ENCODE measurements at regions not wholly inside any gene's neighbourhood (a gene's known extent, or its start where the extent isn't known, plus 50 kb on each side); places are given as distances from the start of the nearest gene placed in this dataset.

- WGBS (ENCODE audit: insufficient coverage), result 95% methylated on average over 12 of the region's 15 CpGs
- Histone ChIP-seq H3K9ac (ENCODE audit: insufficient read depth, low read length, poor library complexity, severe bottlenecking) (no peak overlapping the region), H3K4me1 (ENCODE audit: control insufficient read depth in 1 of 2, insufficient read depth in 2 of 2, low read length in 2 of 2) (no peaks in the 10 kb centered on the region), H3K27me3 (ENCODE audit: control insufficient read depth in 2 of 2, insufficient read depth in 2 of 2, low read length in 2 of 2) (no peaks in the 10 kb centered on the region), H3K36me3 (replicated peaks in 1 of 2; ENCODE audit: control insufficient read depth in 1 of 2, insufficient read depth in 2 of 2, low read length in 2 of 2) (no peaks in the 10 kb centered on the region), H2AFZ (ENCODE audit: insufficient read depth, low read depth, low read length, poor library complexity, severe bottlenecking) (no peak overlapping the region), H3K79me2 (ENCODE audit: insufficient read depth, low read length) (no peaks in the 10 kb centered on the region), H3K9me3 (replicated peaks in 1 of 2; ENCODE audit: control insufficient read depth in 1 of 2, insufficient read depth in 1 of 2, low read length in 2 of 2) (no peaks in the 10 kb centered on the region), H3K4me3 (replicated peaks in 1 of 3; ENCODE audit: low read depth in 2 of 3, low read length in 3 of 3) (no peak overlapping the region), H3K4me2 (replicated peaks; ENCODE audit: extremely low read depth, low read length, poor library complexity, severe bottlenecking) (no peak overlapping the region), H3K27ac (ENCODE audit: low read depth in 1 of 2, low read length in 2 of 2) (no peak overlapping the region), H4K20me1 (ENCODE audit: insufficient read depth, low read length) (no peaks in the 10 kb centered on the region)
- no peak overlapping the region for H3K4me3 Mint-ChIP-seq
- no peak for TF ChIP-seq CTCF (IDR thresholded peaks at IDR 0.05)
- no peaks in the 10 kb centered on the region for H3K4me1 Mint-ChIP-seq
- intact Hi-C loops (cut with micrococcal nuclease), result no loop called here
- no peaks in the 10 kb centered on the region for H3K36me3 Mint-ChIP-seq
- no peak for DNase-seq
- H3K9me3 Mint-ChIP-seq, result no peaks in the 10 kb centered on the region
- H3K27me3 Mint-ChIP-seq (ENCODE audit: low read depth in 3 of 3), result peaks cover 14 to 21% (median 19%) of the 10 kb centered on the region in 3 donors
- H3K27ac Mint-ChIP-seq, result no peak overlapping the region
Measured at GRCh38 chr11:119853581-119854360, 124.8 kb upstream of the NECTIN1 start.

- 62% methylated on average over 2 of the region's 2 CpGs for WGBS (ENCODE audit: insufficient coverage)
- no peak for DNase-seq
- Histone ChIP-seq H3K79me2 (ENCODE audit: insufficient read depth, low read length) (no peaks in the 10 kb centered on the region), H3K4me3 (replicated peaks in 1 of 3; ENCODE audit: low read depth in 2 of 3, low read length in 3 of 3) (no peak overlapping the region), H4K20me1 (ENCODE audit: insufficient read depth, low read length) (no peaks in the 10 kb centered on the region), H3K9ac (ENCODE audit: insufficient read depth, low read length, poor library complexity, severe bottlenecking) (no peak overlapping the region), H3K9me3 (replicated peaks in 1 of 2; ENCODE audit: control insufficient read depth in 1 of 2, insufficient read depth in 1 of 2, low read length in 2 of 2) (no peaks in the 10 kb centered on the region), H3K4me1 (ENCODE audit: control insufficient read depth in 1 of 2, insufficient read depth in 2 of 2, low read length in 2 of 2) (no peaks in the 10 kb centered on the region), H2AFZ (ENCODE audit: insufficient read depth, low read depth, low read length, poor library complexity, severe bottlenecking) (no peak overlapping the region), H3K36me3 (replicated peaks in 1 of 2; ENCODE audit: control insufficient read depth in 1 of 2, insufficient read depth in 2 of 2, low read length in 2 of 2) (no peaks in the 10 kb centered on the region), H3K4me2 (replicated peaks; ENCODE audit: extremely low read depth, low read length, poor library complexity, severe bottlenecking) (no peak overlapping the region), H3K27ac (ENCODE audit: low read depth in 1 of 2, low read length in 2 of 2) (no peak overlapping the region), H3K27me3 (ENCODE audit: control insufficient read depth in 2 of 2, insufficient read depth in 2 of 2, low read length in 2 of 2) (no peaks in the 10 kb centered on the region)
- Mint-ChIP-seq H3K9me3 (no peaks in the 10 kb centered on the region), H3K27ac (no peak overlapping the region), H3K27me3 (ENCODE audit: low read depth in 3 of 3) (peaks cover 13 to 16% (median 16%) of the 10 kb centered on the region in 3 donors), H3K36me3 (no peaks in the 10 kb centered on the region), H3K4me3 (no peak overlapping the region), H3K4me1 (no peaks in the 10 kb centered on the region)
- intact Hi-C loops (cut with micrococcal nuclease), result no loop called here
- TF ChIP-seq CTCF (IDR thresholded peaks at IDR 0.05), result no peak
Measured at GRCh38 chr11:119852741-119853140, 123.7 kb upstream of the NECTIN1 start.
